ENCODE measurements at regions not wholly inside any gene's neighbourhood (a gene's known extent, or its start where the extent isn't known, plus 50 kb on each side); places are given as distances from the start of the nearest gene placed in this dataset.

DNA sequence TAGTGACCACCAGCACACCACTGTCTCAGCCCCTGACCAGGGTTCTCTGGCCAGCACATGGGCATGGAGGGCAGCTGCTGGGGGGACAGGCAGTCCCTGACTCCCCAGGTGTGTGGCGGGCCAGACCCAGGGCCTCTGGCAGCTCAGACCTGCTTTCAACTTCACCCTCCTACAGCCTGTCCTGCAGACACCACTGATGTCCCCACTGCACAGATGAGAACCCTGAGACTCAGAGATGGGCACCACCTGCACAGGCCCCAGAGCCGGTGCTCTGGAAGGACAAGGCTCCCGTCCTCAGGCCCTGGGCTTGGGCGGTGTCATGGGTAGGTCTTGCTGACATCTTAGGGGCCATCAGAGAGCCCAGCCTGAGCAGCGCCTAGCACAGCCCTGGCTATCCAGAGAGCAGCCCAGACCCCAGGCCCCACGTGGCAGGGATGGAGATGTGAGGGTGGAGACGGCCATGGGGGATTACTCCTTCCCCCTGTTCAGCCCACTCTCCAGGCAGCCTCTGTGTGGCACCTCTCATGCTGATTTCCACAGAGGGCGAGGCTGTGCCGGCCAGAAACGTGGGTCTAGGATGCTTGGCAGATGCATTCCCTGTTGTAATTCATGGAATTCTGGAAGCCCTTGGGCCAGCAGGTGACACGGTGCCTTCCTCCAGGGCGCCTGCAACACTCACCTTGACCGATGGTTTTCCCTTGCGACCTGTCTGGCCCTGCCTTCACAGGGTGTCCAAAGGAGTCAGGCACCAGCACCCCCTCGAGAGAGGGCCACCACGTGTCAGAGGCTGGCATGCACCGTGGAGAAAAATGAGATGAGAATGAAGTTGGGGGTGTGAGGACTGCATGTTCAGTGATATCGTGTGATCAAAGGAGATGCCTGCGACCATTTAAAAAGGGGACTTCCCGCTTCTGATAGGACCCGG lies 61.2 kb upstream of the GLI2 start (continued):
- TF ChIP-seq, protein P1, sequence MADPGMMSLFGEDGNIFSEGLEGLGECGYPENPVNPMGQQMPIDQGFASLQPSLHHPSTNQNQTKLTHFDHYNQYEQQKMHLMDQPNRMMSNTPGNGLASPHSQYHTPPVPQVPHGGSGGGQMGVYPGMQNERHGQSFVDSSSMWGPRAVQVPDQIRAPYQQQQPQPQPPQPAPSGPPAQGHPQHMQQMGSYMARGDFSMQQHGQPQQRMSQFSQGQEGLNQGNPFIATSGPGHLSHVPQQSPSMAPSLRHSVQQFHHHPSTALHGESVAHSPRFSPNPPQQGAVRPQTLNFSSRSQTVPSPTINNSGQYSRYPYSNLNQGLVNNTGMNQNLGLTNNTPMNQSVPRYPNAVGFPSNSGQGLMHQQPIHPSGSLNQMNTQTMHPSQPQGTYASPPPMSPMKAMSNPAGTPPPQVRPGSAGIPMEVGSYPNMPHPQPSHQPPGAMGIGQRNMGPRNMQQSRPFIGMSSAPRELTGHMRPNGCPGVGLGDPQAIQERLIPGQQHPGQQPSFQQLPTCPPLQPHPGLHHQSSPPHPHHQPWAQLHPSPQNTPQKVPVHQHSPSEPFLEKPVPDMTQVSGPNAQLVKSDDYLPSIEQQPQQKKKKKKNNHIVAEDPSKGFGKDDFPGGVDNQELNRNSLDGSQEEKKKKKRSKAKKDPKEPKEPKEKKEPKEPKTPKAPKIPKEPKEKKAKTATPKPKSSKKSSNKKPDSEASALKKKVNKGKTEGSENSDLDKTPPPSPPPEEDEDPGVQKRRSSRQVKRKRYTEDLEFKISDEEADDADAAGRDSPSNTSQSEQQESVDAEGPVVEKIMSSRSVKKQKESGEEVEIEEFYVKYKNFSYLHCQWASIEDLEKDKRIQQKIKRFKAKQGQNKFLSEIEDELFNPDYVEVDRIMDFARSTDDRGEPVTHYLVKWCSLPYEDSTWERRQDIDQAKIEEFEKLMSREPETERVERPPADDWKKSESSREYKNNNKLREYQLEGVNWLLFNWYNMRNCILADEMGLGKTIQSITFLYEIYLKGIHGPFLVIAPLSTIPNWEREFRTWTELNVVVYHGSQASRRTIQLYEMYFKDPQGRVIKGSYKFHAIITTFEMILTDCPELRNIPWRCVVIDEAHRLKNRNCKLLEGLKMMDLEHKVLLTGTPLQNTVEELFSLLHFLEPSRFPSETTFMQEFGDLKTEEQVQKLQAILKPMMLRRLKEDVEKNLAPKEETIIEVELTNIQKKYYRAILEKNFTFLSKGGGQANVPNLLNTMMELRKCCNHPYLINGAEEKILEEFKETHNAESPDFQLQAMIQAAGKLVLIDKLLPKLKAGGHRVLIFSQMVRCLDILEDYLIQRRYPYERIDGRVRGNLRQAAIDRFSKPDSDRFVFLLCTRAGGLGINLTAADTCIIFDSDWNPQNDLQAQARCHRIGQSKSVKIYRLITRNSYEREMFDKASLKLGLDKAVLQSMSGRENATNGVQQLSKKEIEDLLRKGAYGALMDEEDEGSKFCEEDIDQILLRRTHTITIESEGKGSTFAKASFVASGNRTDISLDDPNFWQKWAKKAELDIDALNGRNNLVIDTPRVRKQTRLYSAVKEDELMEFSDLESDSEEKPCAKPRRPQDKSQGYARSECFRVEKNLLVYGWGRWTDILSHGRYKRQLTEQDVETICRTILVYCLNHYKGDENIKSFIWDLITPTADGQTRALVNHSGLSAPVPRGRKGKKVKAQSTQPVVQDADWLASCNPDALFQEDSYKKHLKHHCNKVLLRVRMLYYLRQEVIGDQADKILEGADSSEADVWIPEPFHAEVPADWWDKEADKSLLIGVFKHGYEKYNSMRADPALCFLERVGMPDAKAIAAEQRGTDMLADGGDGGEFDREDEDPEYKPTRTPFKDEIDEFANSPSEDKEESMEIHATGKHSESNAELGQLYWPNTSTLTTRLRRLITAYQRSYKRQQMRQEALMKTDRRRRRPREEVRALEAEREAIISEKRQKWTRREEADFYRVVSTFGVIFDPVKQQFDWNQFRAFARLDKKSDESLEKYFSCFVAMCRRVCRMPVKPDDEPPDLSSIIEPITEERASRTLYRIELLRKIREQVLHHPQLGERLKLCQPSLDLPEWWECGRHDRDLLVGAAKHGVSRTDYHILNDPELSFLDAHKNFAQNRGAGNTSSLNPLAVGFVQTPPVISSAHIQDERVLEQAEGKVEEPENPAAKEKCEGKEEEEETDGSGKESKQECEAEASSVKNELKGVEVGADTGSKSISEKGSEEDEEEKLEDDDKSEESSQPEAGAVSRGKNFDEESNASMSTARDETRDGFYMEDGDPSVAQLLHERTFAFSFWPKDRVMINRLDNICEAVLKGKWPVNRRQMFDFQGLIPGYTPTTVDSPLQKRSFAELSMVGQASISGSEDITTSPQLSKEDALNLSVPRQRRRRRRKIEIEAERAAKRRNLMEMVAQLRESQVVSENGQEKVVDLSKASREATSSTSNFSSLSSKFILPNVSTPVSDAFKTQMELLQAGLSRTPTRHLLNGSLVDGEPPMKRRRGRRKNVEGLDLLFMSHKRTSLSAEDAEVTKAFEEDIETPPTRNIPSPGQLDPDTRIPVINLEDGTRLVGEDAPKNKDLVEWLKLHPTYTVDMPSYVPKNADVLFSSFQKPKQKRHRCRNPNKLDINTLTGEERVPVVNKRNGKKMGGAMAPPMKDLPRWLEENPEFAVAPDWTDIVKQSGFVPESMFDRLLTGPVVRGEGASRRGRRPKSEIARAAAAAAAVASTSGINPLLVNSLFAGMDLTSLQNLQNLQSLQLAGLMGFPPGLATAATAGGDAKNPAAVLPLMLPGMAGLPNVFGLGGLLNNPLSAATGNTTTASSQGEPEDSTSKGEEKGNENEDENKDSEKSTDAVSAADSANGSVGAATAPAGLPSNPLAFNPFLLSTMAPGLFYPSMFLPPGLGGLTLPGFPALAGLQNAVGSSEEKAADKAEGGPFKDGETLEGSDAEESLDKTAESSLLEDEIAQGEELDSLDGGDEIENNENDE (IDR thresholded peaks at IDR 0.05; ENCODE audit: low read depth, low read length) = no peak
- TF ChIP-seq ZNF174 (CRISPR knock-in tag; IDR thresholded peaks at IDR 0.05) = no peak
- no peak for TF ChIP-seq PML (IDR thresholded peaks at IDR 0.05; ENCODE audit: low read length)
- TF ChIP-seq ATF7 (IDR thresholded peaks at IDR 0.05) = no peak
